Parathyroid adenoma (tissue), 2 donors: ENCODE measurements at regions not wholly inside any gene's neighbourhood (a gene's known extent, or its start where the extent isn't known, plus 50 kb on each side); places are given as distances from the start of the nearest gene placed in this dataset.

Source experiments
- H2AFZ ChIP-seq: fragments of 300-600 bp; sonication (generic); one replicate; pipeline ENCODE4 v1.7.0; 2017; ENCODE audit warnings: antibody characterized with exemption, mild to moderate bottlenecking
- H3K27ac ChIP-seq: fragments of 300-600 bp; sonication (generic); one replicate; pipeline ENCODE4 v1.7.0; 2017
- H3K27me3 ChIP-seq: fragments of 300-600 bp; sonication (generic); one replicate; pipeline ENCODE4 v1.7.0; 2017; ENCODE audit warnings: low read length; ENCODE audit not compliant: control insufficient read depth, insufficient read depth
- H3K36me3 ChIP-seq: fragments of 300-600 bp; sonication (generic); one replicate; pipeline ENCODE4 v1.7.0; 2017; ENCODE audit warnings: low read length; ENCODE audit not compliant: control insufficient read depth, insufficient read depth
- H3K4me1 ChIP-seq: fragments of 300-600 bp; sonication (generic); one replicate; pipeline ENCODE4 v1.7.0; 2017; ENCODE audit warnings: control low read depth
- H3K4me2 ChIP-seq: fragments of 300-600 bp; sonication (generic); one replicate; pipeline ENCODE4 v1.7.0; 2017; ENCODE audit warnings: low read length
- H3K4me3 ChIP-seq: fragments of 300-600 bp; sonication (generic); one replicate; pipeline ENCODE4 v1.7.0; 2017; ENCODE audit warnings: low read depth, low read length
- H3K79me2 ChIP-seq: fragments of 300-600 bp; sonication (generic); one replicate; pipeline ENCODE4 v1.7.0; 2017; ENCODE audit warnings: control low read depth
- H3K9ac ChIP-seq: fragments of 300-600 bp; sonication (generic); one replicate; pipeline ENCODE4 v1.7.0; 2017; ENCODE audit warnings: mild to moderate bottlenecking
- H3K9me3 ChIP-seq: fragments of 300-600 bp; sonication (generic); one replicate; pipeline ENCODE4 v1.7.0; 2017; ENCODE audit warnings: low read length; ENCODE audit not compliant: control insufficient read depth
- TF ChIP-seq, protein P1 (sequence below): fragments of 300-600 bp; sonication (generic); IDR thresholded peaks from one replicate; pipeline ENCODE4 v1.7.0; 2017; ENCODE audit warnings: antibody characterized with exemption, mild to moderate bottlenecking
- donor health status: primary hyperparathyroidism.

DNA sequence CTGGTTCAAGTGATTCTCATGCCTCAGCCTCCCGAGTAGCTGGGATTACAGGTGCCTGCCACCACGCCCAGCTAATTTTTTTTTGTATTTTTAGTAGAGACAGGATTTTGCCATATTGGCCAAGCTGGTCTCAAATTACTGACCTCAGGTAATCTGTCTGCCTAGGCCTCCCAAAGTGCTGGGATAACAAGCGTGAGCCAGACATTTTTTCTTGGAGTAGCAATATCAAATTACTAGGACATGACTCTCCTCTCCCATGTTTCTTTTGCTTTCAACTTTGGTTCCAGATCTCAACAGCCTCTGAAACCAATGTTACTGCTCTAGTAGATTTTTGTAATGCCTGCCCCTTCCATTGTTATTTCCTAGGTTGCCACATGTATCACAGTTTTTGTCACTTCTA, 462.0 kb downstream of the GBE1 start:
- Histone ChIP-seq H3K4me1 (no peaks in the 10 kb centered on the region), H3K27me3 (no peaks in the 10 kb centered on the region), H3K9me3 (no peaks in the 10 kb centered on the region), H3K27ac (no peak overlapping the region), H3K79me2 (no peaks in the 10 kb centered on the region), H2AFZ (no peak overlapping the region), H3K4me3 (no peak overlapping the region), H3K9ac (no peak overlapping the region), H3K36me3 (no peaks in the 10 kb centered on the region), H3K4me2 (no peak overlapping the region)
- TF ChIP-seq, protein P1, sequence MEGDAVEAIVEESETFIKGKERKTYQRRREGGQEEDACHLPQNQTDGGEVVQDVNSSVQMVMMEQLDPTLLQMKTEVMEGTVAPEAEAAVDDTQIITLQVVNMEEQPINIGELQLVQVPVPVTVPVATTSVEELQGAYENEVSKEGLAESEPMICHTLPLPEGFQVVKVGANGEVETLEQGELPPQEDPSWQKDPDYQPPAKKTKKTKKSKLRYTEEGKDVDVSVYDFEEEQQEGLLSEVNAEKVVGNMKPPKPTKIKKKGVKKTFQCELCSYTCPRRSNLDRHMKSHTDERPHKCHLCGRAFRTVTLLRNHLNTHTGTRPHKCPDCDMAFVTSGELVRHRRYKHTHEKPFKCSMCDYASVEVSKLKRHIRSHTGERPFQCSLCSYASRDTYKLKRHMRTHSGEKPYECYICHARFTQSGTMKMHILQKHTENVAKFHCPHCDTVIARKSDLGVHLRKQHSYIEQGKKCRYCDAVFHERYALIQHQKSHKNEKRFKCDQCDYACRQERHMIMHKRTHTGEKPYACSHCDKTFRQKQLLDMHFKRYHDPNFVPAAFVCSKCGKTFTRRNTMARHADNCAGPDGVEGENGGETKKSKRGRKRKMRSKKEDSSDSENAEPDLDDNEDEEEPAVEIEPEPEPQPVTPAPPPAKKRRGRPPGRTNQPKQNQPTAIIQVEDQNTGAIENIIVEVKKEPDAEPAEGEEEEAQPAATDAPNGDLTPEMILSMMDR: no peak

DNA sequence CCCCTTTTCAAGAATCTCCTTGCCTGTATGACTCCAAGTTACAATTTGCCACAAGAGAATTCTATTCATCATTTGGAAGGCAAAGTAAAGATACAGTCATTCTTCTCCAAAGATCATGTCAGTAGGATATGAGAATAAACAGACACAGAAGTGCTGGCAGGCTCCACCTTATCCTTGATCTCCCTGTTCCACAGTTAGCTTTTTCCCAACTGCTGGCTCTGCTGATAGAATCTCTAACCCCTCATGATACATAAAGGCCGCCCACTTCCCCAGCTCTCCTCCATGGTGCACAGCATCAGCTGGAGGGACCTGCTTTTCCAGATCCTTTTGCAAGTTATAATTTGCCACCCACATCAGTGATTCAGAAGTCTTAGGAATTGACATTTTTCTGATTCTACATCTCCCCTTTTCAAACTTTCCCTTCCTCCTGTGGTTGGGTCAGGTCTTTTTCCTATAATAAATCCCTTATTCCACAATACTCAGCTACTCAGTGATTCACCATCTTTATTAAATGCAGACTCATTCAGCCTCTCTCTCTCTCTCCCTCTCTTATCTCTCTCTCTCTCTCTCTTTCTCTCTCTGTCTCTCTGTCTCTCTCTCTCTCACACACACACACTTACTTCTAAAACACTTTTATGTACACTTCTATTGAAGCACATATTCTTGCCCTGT, 465.4 kb downstream of the GBE1 start:
- Histone ChIP-seq H3K4me2 (no peak overlapping the region), H3K27ac (no peak overlapping the region), H3K4me3 (no peak overlapping the region), H3K27me3 (no peaks in the 10 kb centered on the region), H3K9me3 (no peaks in the 10 kb centered on the region), H3K4me1 (no peaks in the 10 kb centered on the region), H3K79me2 (no peaks in the 10 kb centered on the region), H2AFZ (no peak overlapping the region), H3K36me3 (no peaks in the 10 kb centered on the region), H3K9ac (no peak overlapping the region)
- TF ChIP-seq, protein P1: no peak

DNA sequence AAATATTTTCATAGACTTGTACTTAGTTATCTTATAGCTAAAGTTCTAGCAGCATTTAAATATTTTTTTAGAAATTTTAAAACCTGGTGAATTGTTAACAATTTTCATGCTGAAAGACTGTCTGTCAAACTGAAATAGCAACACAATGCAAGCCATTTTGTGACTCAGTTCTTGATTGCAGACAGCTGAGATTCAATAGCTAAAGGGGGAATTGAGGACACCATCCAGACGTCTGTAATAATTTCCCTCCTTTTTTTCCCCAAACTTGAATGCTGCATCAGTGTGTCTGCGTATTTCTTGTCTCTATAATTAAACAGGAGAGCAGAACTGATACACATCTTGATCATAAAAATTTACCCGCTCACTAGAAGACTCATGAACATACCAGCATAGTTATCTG, 468.3 kb downstream of the GBE1 start:
- Histone ChIP-seq H3K4me2 (no peak overlapping the region), H3K27ac (no peak overlapping the region), H3K9me3 (no peaks in the 10 kb centered on the region), H3K4me1 (no peaks in the 10 kb centered on the region), H3K4me3 (no peak overlapping the region), H3K36me3 (no peaks in the 10 kb centered on the region), H3K27me3 (no peaks in the 10 kb centered on the region), H3K79me2 (no peaks in the 10 kb centered on the region), H2AFZ (no peak overlapping the region), H3K9ac (no peak overlapping the region)
- TF ChIP-seq, protein P1: no peak

DNA sequence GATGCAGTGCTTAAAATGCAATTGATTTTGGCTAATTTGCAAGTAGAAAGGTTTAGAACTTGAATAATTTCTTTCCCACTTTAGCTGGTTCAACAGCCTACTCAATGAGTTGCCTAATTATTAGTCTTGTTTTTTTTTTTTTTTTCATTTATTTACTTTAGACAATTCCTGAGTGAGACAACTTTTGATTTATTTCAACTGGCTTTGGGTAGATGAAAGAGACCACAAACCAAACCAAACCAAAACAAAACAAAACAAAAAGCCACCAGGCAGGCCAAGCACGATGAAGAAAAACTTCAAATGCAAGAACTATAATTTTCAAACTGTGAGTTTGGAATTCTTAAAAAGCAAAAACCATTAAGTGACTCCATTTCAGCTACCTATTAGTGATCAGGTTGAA, 469.9 kb downstream of the GBE1 start:
- Histone ChIP-seq H3K4me1 (no peaks in the 10 kb centered on the region), H3K9me3 (no peaks in the 10 kb centered on the region), H3K4me2 (no peak overlapping the region), H2AFZ (no peak overlapping the region), H3K9ac (no peak overlapping the region), H3K79me2 (no peaks in the 10 kb centered on the region), H3K27me3 (no peaks in the 10 kb centered on the region), H3K4me3 (no peak overlapping the region), H3K36me3 (no peaks in the 10 kb centered on the region), H3K27ac (no peak overlapping the region)
- TF ChIP-seq, protein P1: no peak

DNA sequence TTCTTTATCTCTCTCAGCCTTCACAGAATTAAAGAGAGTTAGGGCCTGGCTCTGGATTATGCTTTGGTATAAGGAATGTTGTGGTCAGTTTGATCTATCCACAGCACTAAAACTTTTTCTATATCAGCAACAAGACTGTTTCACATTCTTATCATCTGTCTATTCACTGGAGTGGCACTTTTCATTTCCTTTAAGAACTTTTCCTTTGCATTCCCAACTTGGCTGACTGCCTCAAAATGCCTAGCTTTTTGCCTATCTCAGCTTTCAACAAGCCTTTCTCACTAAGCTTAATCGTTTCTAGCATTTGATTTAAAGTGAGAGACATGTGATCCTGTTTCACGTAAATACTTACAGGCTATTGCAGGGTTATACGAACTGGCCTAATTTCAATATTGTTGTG, 471.8 kb downstream of the GBE1 start:
- H3K27me3 ChIP-seq: no peaks in the 10 kb centered on the region
- no peak overlapping the region for H3K4me3 ChIP-seq
- H3K9ac ChIP-seq: no peak overlapping the region
- no peaks in the 10 kb centered on the region for H3K4me1 ChIP-seq
- no peaks in the 10 kb centered on the region for H3K9me3 ChIP-seq
- H3K4me2 ChIP-seq: no peak overlapping the region
- TF ChIP-seq, protein P1: no peak
- H3K79me2 ChIP-seq: no peaks in the 10 kb centered on the region
- no peaks in the 10 kb centered on the region for H3K36me3 ChIP-seq
- H2AFZ ChIP-seq: no peak overlapping the region
- no peak overlapping the region for H3K27ac ChIP-seq
